ENCODE measurements at regions not wholly inside any gene's neighbourhood (a gene's known extent, or its start where the extent isn't known, plus 50 kb on each side); places are given as distances from the start of the nearest gene placed in this dataset.

GRCh38 chr13:72489751-72490150 lies 237.7 kb downstream of the MZT1 start:
- no peaks in the 10 kb centered on the region for H3K4me1 ChIP-seq (ENCODE audit: insufficient read depth, low read length)
- DNase-seq (ENCODE audit: low spot score) (no peak), FAIRE-seq (no peak), ATAC-seq (no peak)
- no peaks in the 10 kb centered on the region for H3K79me2 ChIP-seq (ENCODE audit: insufficient read depth, low read length)
- no peaks in the 10 kb centered on the region for H3K36me3 ChIP-seq (replicated peaks in 1 of 2; ENCODE audit: control insufficient read depth in 1 of 2, insufficient read depth in 2 of 2, low read length in 2 of 2)
- intact Hi-C loops (cut with micrococcal nuclease; ENCODE audit: unreplicated experiment): no loop called here
- ChIA-PET CTCF (ENCODE audit: low intra/inter-chr PET ratio, low total read pairs) (no interaction called here), POLR2A (no interaction called here)
- H3K4me3 ChIP-seq (replicated peaks in 1 of 3; ENCODE audit: insufficient read depth in 1 of 3, low read depth in 2 of 3, low read length in 3 of 3): no peak overlapping the region
- in situ Hi-C loops (cut with HindIII; ENCODE audit: extremely low pct_ligation_motif_present, low pct_unique_long_range_greater_than_20kb): no loop called here
- H3K27me3 ChIP-seq (ENCODE audit: control insufficient read depth in 1 of 2, insufficient read depth in 2 of 2, low read length in 2 of 2): no peaks in the 10 kb centered on the region
- BruUV-seq (replicated peaks): no TSS peak
- H3K4me2 ChIP-seq (ENCODE audit: low read depth, low read length): no peak overlapping the region
- TF ChIP-seq FOSL2 (CRISPR knock-in tag; IDR thresholded peaks at IDR 0.05): no peak
- TF ChIP-seq EEA1 (CRISPR knock-in tag; IDR thresholded peaks at IDR 0.05; ENCODE audit: borderline replicate concordance): no peak
- no peak for TF ChIP-seq ZNF124 (CRISPR knock-in tag; IDR thresholded peaks at IDR 0.05)
- TF ChIP-seq ZSCAN30 (CRISPR knock-in tag; IDR thresholded peaks at IDR 0.05): no peak
- TF ChIP-seq ELF1 (CRISPR knock-in tag; IDR thresholded peaks at IDR 0.05): no peak
- TF ChIP-seq ZBTB43 (CRISPR knock-in tag; conservative IDR thresholded peaks at IDR 0.05): no peak
- TF ChIP-seq NRL (CRISPR knock-in tag; IDR thresholded peaks at IDR 0.05; ENCODE audit: borderline replicate concordance): no peak
- TF ChIP-seq MXD4 (CRISPR knock-in tag; IDR thresholded peaks at IDR 0.05): no peak
- no peak for TF ChIP-seq KMT2A (CRISPR knock-in tag; IDR thresholded peaks at IDR 0.05)
- TF ChIP-seq MYPOP (CRISPR knock-in tag; IDR thresholded peaks at IDR 0.05): no peak
- TF ChIP-seq GMEB1 (CRISPR knock-in tag; IDR thresholded peaks at IDR 0.05; ENCODE audit: borderline replicate concordance): no peak
- no peak for TF ChIP-seq CHD4 (IDR thresholded peaks at IDR 0.05; ENCODE audit: borderline replicate concordance, low read length)
- TF ChIP-seq CCDC6 (CRISPR knock-in tag; IDR thresholded peaks at IDR 0.05): no peak
- H2AFZ ChIP-seq (ENCODE audit: low read length): no peak overlapping the region
- H4K20me1 ChIP-seq (ENCODE audit: insufficient read depth, low read length): no peaks in the 10 kb centered on the region
- no peak overlapping the region for H3K9ac ChIP-seq (ENCODE audit: insufficient read depth, low read depth, low read length)
- 18% methylated on average over 4 of the region's 4 CpGs for WGBS (ENCODE audit: low lambda C conversion rate)
- no peak overlapping the region for H3K27ac ChIP-seq (ENCODE audit: extremely low read length, insufficient read depth, low read length)
- no peaks in the 10 kb centered on the region for H3K9me3 ChIP-seq (ENCODE audit: low read length)
